ENCODE measurements at regions not wholly inside any gene's neighbourhood (a gene's known extent, or its start where the extent isn't known, plus 50 kb on each side); places are given as distances from the start of the nearest gene placed in this dataset.

GRCh38 chr9:1125741-1126140, 75.6 kb downstream of the DMRT2 start:
- TF ChIP-seq CTCF (conservative IDR thresholded peaks at IDR 0.05; ENCODE audit: low read length): no peak
- no peak for TF ChIP-seq EZH2phosphoT487 (IDR thresholded peaks at IDR 0.05; ENCODE audit: borderline replicate concordance, low read depth, low read length)

Data from OCI-LY7 (cell line).